ENCODE measurements at regions not wholly inside any gene's neighbourhood (a gene's known extent, or its start where the extent isn't known, plus 50 kb on each side); places are given as distances from the start of the nearest gene placed in this dataset.

DNA sequence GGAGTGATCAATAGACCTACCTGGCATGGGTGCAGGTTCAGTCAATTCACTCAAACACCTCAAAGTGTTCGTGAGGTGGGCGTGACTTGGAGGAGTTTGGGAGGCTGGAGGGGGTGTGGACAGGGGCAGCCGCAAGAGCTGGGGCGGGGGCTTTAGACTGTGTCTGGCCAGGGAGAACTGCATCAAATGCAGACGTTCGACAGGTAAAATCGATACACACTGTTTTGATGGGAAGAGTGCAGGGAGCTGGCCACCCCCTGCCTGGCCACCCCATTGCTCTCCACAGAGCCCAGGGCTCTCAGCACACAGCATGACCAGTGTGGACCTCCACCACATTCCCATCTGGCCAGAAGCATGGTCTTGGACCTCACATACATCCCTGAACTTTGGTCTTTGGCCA, 412.1 kb downstream of the OCA2 start:
- Mint-ChIP-seq H3K4me1 (ENCODE audit: low read depth) (peaks cover 10% of the 10 kb centered on the region; the same call in 1 of the 2 replicates), H3K4me3 (no peak overlapping the region), H3K36me3 (ENCODE audit: low read depth) (no peaks in the 10 kb centered on the region), H3K9me3 (peaks cover 36% of the 10 kb centered on the region; the same call in 1 of the 2 replicates), H3K27ac (no peak overlapping the region), H3K27me3 (ENCODE audit: insufficient read depth) (no peaks in the 10 kb centered on the region; the same call in 1 of the 2 replicates)
- TF ChIP-seq, protein P1, sequence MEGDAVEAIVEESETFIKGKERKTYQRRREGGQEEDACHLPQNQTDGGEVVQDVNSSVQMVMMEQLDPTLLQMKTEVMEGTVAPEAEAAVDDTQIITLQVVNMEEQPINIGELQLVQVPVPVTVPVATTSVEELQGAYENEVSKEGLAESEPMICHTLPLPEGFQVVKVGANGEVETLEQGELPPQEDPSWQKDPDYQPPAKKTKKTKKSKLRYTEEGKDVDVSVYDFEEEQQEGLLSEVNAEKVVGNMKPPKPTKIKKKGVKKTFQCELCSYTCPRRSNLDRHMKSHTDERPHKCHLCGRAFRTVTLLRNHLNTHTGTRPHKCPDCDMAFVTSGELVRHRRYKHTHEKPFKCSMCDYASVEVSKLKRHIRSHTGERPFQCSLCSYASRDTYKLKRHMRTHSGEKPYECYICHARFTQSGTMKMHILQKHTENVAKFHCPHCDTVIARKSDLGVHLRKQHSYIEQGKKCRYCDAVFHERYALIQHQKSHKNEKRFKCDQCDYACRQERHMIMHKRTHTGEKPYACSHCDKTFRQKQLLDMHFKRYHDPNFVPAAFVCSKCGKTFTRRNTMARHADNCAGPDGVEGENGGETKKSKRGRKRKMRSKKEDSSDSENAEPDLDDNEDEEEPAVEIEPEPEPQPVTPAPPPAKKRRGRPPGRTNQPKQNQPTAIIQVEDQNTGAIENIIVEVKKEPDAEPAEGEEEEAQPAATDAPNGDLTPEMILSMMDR (IDR thresholded peaks at IDR 0.05), result no peak
- no peak for DNase-seq

- H3K36me3 Mint-ChIP-seq (ENCODE audit: low read depth), result no peaks in the 10 kb centered on the region
- peaks cover 38% of the 10 kb centered on the region; the same call in 1 of the 2 replicates for H3K9me3 Mint-ChIP-seq
- no peak overlapping the region for H3K4me3 Mint-ChIP-seq
- TF ChIP-seq, protein P1 (IDR thresholded peaks at IDR 0.05), result no peak
- no peak overlapping the region for H3K27ac Mint-ChIP-seq
- DNase-seq, result no peak
- H3K4me1 Mint-ChIP-seq (ENCODE audit: low read depth), result peaks cover 10% of the 10 kb centered on the region; the same call in 1 of the 2 replicates
- H3K27me3 Mint-ChIP-seq (ENCODE audit: insufficient read depth), result no peaks in the 10 kb centered on the region; the same call in 1 of the 2 replicates
Observed at GRCh38 chr15:27686369-27686768, 412.7 kb downstream of the OCA2 start.

GRCh38 chr15:27685644-27686043, 413.5 kb downstream of the OCA2 start:
- no peaks in the 10 kb centered on the region; the same call in 1 of the 2 replicates for H3K27me3 Mint-ChIP-seq (ENCODE audit: insufficient read depth)
- H3K27ac Mint-ChIP-seq, result no peak overlapping the region
- H3K9me3 Mint-ChIP-seq, result peaks cover 31% of the 10 kb centered on the region; the same call in 1 of the 2 replicates
- no peak overlapping the region for H3K4me3 Mint-ChIP-seq
- TF ChIP-seq, protein P1 (IDR thresholded peaks at IDR 0.05), result no peak
- H3K36me3 Mint-ChIP-seq (ENCODE audit: low read depth), result no peaks in the 10 kb centered on the region
- no peak for DNase-seq
- peaks cover 10% of the 10 kb centered on the region; the same call in 1 of the 2 replicates for H3K4me1 Mint-ChIP-seq (ENCODE audit: low read depth)

DNA sequence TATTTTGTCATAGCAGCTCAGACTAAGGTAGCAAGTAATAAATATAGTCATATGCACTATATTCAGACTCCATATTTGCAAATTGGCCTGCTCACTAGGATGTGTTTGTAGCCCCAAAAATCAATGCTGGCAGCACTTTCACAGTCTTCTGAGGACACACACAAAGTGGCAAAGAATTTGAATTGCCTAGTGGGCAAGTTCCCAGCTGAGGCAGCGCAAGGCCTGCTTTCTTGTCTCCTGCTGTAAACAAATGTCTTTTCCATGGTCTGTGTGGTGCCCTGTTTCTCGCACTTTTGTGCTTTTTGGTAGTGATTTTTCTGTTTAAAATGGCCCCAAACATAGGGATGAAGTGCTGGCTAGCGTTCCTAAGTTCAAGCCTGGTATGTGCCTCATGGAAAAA, 416.0 kb downstream of the OCA2 start:
- no peak overlapping the region for H3K4me3 Mint-ChIP-seq
- H3K4me1 Mint-ChIP-seq (ENCODE audit: low read depth), result peaks cover 10% of the 10 kb centered on the region; the same call in 1 of the 2 replicates
- TF ChIP-seq, protein P1 (IDR thresholded peaks at IDR 0.05), result no peak
- peaks cover 36% of the 10 kb centered on the region; the same call in 1 of the 2 replicates for H3K9me3 Mint-ChIP-seq
- DNase-seq, result no peak
- no peak overlapping the region for H3K27ac Mint-ChIP-seq
- H3K36me3 Mint-ChIP-seq (ENCODE audit: low read depth), result no peaks in the 10 kb centered on the region
- H3K27me3 Mint-ChIP-seq (ENCODE audit: insufficient read depth), result no peaks in the 10 kb centered on the region; the same call in 1 of the 2 replicates

DNA sequence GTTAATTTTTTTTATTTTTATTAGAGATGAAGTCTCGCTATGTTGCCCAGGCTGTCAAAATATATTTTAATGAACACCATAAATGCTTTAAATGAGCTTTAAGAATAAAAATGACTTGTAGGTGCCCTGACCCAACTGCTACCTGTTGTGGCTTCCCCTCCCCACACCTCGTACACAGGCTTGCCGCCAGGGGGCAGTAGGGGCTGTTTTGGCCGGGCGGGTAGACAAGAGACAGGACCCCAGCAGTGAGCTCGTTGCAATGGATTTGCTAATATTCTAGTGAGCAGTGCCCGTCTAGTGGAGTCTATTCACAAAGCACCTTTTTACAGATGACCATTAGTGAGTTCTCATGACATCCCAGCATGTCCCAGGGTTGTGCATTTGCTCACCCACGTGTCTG, 418.1 kb downstream of the OCA2 start:
- H3K27me3 Mint-ChIP-seq (ENCODE audit: insufficient read depth), result no peaks in the 10 kb centered on the region; the same call in 1 of the 2 replicates
- no peak for DNase-seq
- H3K4me1 Mint-ChIP-seq (ENCODE audit: low read depth), result peaks cover 2% of the 10 kb centered on the region; the same call in 1 of the 2 replicates
- H3K27ac Mint-ChIP-seq, result no peak overlapping the region
- H3K36me3 Mint-ChIP-seq (ENCODE audit: low read depth), result no peaks in the 10 kb centered on the region
- H3K4me3 Mint-ChIP-seq, result no peak overlapping the region
- H3K9me3 Mint-ChIP-seq, result peaks cover 40% of the 10 kb centered on the region
- TF ChIP-seq, protein P1 (IDR thresholded peaks at IDR 0.05), result no peak

Measured in HFFc6 (cell line).